HG02870 (cell line): ENCODE measurements at regions not wholly inside any gene's neighbourhood (a gene's known extent, or its start where the extent isn't known, plus 50 kb on each side); places are given as distances from the start of the nearest gene placed in this dataset.
"Not testable (repeated sequence)": the region's sequence is repeated elsewhere in the genome, so short reads cannot be mapped to it uniquely, and the experiment has no call there.

Experiments used
- ATAC-seq: cut with Tn5 transposase; IDR thresholded peaks from one replicate; pipeline ENCODE4 v1.9.1; 2021; ENCODE audit warnings: mild to moderate bottlenecking, moderate library complexity; ENCODE audit not compliant: unreplicated experiment

- peak; percentile 45 for ATAC-seq
Measured at GRCh38 chr6:118719351-118720124, 68.1 kb upstream of the CEP85L start.

- ATAC-seq, result no peak
Measured at GRCh38 chr6:118718903-118719302, 67.5 kb upstream of the CEP85L start.

DNA sequence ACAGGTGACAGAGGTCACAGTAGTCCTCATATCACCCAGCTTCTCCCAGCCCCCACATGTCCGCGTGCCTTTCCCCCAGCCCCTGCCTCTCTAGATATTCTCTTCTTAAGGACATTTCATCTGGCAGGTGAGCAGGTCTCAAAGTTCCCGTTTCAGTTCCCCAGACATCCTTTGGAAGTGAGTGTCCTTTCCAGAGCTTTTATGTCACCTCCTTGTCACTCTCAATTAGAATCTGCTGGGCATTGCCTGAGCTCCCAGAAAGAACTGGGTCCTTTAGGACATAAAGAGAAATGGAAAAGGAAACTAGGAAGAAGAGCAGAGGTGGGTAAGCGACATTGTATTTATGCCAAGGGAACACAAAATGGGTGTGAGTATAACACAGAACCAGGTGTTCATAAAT, 66.9 kb upstream of the CEP85L start:
- ATAC-seq, result no peak

- ATAC-seq, result no peak
Measured at GRCh38 chr6:118717106-118717505, 65.7 kb upstream of the CEP85L start.

DNA sequence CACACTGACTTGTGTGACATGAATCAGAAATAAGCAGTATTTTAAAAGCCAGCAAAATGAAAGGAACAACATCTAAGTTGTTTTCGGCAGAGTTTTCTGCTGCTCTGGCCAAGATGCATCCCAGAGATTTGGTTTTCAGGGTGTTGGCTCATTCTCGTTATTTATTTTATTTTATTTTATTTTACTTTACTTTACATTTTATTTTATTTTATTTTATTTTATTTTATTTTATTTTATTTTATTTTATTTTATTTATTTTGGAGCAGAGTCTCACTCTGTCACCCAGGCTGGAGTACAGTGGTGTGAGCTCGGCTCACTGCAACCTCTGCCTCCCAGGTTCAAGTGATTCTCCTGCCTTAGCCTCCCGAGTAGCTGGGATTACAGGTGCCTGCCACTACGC, 64.5 kb upstream of the CEP85L start:
- not testable (repeated sequence) for ATAC-seq

DNA sequence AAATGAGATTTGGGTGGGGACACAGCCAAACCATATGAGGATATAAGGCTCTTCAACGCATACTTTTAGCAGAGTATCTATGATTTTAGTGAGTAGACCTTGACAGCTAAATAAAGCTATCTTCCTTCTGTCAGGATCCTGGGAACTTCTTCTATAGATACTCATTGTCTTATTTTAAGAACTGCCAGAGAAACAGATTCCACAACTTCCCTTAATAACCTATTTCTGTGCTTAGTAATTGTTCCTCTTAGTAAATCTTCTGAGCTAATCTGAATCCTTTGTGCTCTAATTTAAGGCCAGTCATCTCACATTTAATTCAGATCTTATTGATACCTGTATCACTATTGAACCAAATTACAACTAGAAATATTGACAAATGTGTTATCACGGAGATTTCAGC, 64.0 kb upstream of the CEP85L start:
- ATAC-seq, result no peak

GRCh38 chr6:118714756-118715155, 63.4 kb upstream of the CEP85L start:
- no peak for ATAC-seq

DNA sequence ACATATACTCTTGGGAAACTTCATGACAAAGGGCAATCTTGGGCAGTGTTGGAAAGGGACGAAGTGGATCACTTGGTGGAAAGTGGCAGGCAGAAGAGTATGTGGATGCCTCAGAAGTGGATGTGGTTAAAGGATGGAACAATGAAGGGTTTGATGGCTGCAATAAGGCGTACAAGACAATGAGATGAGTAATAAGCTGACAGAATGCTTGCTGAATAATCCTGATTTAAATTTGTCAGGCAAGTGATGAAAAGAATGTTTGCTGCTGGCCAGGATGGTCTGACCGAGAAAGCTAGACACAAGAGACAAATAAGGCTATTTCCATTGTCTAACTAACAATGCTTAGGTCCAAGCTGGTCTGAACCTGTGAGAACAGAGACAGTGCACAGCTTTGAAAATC, 61.6 kb upstream of the CEP85L start:
- no peak for ATAC-seq

- ATAC-seq, result no peak
Measured at GRCh38 chr6:118710616-118711015, 59.2 kb upstream of the CEP85L start.

DNA sequence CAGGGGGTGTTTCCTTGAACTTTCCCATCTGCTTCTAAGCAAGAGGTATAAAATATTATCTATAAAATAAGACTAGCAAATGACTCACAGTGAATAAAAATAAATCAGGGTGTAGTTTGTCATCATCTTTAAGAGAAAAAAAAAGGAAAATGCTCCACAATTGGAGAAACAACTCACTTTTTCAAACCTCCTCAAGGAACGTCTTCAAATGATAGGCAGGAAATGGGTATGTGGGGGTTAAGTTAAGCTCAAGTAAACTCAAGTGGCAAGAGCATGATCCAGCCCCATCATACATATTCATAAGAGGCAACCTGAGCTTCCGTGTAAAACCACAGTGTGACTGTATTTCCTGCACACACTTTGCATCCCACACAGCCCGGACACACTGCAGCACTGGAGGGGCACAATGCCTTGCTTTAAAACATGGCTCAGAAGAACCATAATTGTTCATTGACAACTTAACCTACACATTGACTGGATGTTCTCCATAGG, 58.5 kb upstream of the CEP85L start:
- peak; percentile 86 for ATAC-seq

DNA sequence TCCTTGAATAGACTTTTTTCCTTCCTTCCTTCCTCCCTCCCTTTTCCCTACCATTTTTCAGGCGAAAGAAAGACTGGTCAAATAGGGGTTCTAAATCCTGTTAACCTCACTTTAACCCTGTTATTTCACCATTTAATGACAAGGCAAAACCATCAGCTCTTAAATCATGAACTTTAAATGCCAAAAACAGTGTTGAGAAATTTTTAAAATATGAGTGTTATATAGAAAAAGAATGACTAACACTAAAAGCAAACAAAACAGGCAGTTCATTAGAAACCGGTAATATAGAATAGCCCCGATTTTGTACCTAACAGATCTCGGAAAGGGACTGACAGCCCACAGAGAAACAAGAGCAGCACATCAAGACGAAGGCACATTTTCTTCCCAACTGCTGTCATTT, 57.4 kb upstream of the CEP85L start:
- peak; percentile 2 for ATAC-seq

- no peak for ATAC-seq
Measured at GRCh38 chr6:118708055-118708454, 56.7 kb upstream of the CEP85L start.

GRCh38 chr6:118706702-118707101, 55.3 kb upstream of the CEP85L start:
- ATAC-seq, result no peak

DNA sequence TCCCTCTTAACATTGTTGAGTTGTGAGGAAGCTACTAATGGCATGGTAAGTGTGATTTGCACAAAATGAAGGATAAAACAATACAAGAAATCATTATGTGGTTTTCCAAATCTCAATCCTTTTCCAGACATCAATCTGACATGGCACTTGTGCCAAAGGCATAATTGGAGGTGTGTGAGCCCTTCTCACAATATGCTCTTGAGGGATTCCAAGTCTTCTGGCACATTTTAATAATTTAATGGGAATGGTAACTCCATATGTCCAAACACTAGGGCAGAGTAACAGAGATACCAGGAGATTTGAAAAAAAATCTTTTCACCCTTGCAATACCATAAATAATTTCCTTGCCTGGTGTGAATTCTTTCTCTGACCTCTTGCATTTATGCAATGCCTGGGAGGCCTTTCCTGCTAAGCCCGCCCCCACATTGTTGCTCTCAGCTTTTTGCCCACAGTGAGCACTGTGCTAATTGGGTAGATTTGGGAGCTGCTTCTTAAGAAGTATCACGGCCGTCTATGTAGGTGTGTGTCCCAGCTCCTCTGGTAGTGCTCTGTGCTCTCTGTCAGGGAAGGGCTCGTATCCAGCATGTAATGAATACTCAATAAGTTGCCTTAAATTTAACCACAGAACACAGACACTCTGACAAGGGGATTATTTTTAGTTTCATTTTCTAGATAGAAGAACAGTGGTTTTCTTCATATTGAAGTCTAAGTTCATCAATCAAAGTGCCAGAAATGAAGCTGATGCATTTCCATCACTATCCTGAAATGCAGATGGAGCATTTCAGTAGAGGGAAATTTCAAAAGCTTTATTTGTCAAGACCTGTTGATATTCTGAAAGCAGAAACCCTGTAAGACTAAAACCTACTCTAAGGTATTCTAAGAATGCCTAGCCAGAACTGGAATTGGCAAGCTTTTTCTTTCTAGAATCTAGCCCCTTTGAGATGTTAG, 54.4 kb upstream of the CEP85L start:
- peak; percentile 34 for ATAC-seq

DNA sequence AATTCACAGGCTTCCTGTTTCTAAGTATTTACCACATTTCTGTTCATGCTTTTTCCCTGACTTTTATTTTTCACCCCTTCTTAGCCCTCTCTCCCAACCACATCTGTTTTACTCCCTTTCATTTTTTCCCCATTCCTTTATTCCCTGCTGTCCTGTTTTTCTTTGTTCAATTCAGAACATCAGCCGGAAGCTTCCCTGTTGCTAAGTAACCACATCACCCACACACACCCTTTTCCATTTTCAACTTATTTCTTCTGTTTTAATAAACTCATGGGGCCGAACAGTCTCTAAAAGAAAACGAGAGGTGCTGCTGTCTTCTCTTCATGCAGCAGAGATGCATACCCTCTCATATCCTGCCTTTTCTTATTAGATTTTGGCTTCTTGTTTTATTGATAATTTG, 53.5 kb upstream of the CEP85L start:
- ATAC-seq, result no peak

DNA sequence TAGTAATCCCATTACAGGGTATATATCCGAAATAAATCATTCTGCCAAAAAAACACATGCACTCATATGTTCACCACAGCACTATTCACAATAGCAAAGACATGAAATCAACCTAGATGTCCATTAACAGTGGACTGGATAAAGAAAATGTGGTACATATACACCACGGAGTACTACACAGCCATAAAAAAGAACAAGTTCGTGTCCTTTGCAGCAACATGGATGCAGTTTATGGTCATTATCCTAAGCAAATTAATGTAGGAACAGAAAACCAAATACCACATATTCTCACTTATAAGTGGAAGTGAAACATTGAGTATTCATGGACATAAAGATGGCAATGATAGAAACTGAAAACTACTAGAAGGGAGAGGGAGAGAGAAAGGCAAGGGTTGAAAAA, 49.9 kb upstream of the CEP85L start:
- ATAC-seq, result not testable (repeated sequence)
